ENCODE measurements at regions not wholly inside any gene's neighbourhood (a gene's known extent, or its start where the extent isn't known, plus 50 kb on each side); places are given as distances from the start of the nearest gene placed in this dataset.

GRCh38 chr1:221793439-221794078 is 51.7 kb upstream of the DUSP10 start:
- Mint-ChIP-seq H3K4me3 (peak overlapping the region; percentile 83), H3K27me3 (no peaks in the 10 kb centered on the region), H3K36me3 (ENCODE audit: low read depth) (no peaks in the 10 kb centered on the region), H3K9me3 (no peaks in the 10 kb centered on the region), H3K4me1 (peaks cover 55% of the 10 kb centered on the region), H3K27ac (peak overlapping the region; percentile 97)
- POLR2A ChIA-PET, result interaction anchor here (0.8 to 4.9 kb wide), 13 partner anchors 10 to 254 kb away, joined by 3 to 80 read pairs (median 11); partner anchors contain the start of gene DUSP10
- no peak for TF ChIP-seq CTCF (IDR thresholded peaks at IDR 0.05)
- no peak for DNase-seq
- peak; percentile 78 for ATAC-seq (ENCODE audit: low read depth)
- intact Hi-C loops (cut with micrococcal nuclease), result loop anchor here (1.0 to 5.0 kb wide), 14 partner anchors 9 to 916 kb away; partner anchors contain the start of genes DUSP10 and HLX
- CTCF ChIA-PET, result interaction anchor here (0.6 to 1.5 kb wide), 4 partner anchors 15 to 52 kb away, joined by 3 to 5 read pairs (median 4); partner anchors contain the start of gene DUSP10

GRCh38 chr1:221791846-221792245 is 50.0 kb upstream of the DUSP10 start:
- ChIA-PET CTCF (no interaction called here), POLR2A (interaction anchor here (0.6 to 1.5 kb wide), 2 partner anchors 37 to 71 kb away, joined by 3 read pairs; no protein-coding TSS in a partner anchor)
- intact Hi-C loops (cut with micrococcal nuclease), result loop anchor here (5.0 kb wide), 1 partner anchor 915 kb away; the partner anchor contains the start of gene HLX
- TF ChIP-seq CTCF (IDR thresholded peaks at IDR 0.05), result no peak
- Mint-ChIP-seq H3K27me3 (no peaks in the 10 kb centered on the region), H3K9me3 (no peaks in the 10 kb centered on the region), H3K36me3 (ENCODE audit: low read depth) (no peaks in the 10 kb centered on the region), H3K4me3 (no peak overlapping the region), H3K4me1 (peaks cover 53% of the 10 kb centered on the region), H3K27ac (peak overlapping the region; percentile 97)
- DNase-seq, result no peak
- ATAC-seq (ENCODE audit: low read depth), result no peak
